Activated CD4-positive, alpha-beta T cell treated with anti-CD3 and anti-CD28 coated beads, Interleukin-2, Interleukin-6, amounts not matched to agents 100 ng/mL and 50 ng/mL, durations not matched to agents 16 hours and 8 hours (primary cell): ENCODE measurements at regions not wholly inside any gene's neighbourhood (a gene's known extent, or its start where the extent isn't known, plus 50 kb on each side); places are given as distances from the start of the nearest gene placed in this dataset.
"Not testable (repeated sequence)": the region's sequence is repeated elsewhere in the genome, so short reads cannot be mapped to it uniquely, and the experiment has no call there.

ENCODE experiments used
- DNase-seq: peaks from one replicate; pipeline ENCODE4 v3.0.0-alpha.2; 2020

DNA sequence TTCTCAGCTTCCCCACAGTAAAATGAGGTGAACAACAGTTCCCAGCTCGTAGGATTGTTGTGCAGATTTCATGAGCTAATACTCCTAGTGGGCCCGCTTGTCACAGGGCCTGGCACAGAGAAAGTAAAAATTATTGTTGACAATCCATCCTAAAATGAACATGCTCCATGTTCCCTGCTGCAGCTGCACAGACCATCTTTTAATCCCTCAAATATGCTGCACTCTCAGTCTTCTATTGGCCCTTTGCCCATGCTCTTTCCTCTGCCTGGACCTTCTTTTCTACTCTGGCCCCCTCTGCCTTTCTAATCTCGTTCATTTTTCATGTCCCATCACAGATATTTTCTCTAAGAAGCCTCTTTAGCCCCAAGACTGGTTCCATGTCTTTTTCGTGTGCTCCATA is 117.7 kb upstream of the NR3C1 start:
- DNase-seq = no peak

DNA sequence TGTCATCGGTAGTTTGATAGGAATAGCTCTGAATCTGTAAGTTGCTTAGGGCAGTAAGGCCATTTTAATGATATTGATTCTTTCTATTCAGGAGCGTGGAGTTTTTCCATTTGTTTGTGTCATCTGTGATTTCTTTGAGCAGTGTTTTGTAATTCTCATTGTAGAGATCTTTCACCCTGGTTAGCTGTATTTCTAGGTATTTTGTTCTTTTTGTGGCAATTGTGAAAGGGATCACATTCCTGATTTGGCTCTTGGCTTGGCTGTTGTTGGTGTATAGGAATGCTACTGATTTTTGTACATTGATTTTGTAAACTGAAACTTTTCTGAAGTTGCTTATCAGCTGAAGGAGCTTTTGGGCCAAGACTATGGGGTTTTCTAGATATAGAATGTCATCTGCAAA is 115.7 kb upstream of the NR3C1 start:
- not testable (repeated sequence) for DNase-seq

DNA sequence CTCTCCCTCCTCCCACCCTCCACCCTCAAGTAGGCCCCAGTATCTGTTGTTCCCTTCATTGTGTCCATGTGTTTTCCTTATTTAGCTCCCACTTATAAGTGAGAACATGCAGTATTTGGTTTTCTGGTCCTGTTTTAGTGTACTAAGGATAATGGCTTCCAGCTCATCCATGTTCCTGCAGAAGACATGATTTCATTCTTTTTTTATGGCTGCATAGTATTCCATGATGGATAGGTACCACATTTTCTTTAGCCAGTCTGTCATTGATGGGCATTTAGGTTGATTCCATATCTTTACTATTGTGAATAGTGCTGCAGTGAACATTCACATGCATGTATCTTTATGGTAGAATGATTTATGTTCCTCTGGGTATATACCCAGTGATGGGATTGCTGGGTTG is 114.3 kb upstream of the NR3C1 start:
- not testable (repeated sequence) for DNase-seq

DNA sequence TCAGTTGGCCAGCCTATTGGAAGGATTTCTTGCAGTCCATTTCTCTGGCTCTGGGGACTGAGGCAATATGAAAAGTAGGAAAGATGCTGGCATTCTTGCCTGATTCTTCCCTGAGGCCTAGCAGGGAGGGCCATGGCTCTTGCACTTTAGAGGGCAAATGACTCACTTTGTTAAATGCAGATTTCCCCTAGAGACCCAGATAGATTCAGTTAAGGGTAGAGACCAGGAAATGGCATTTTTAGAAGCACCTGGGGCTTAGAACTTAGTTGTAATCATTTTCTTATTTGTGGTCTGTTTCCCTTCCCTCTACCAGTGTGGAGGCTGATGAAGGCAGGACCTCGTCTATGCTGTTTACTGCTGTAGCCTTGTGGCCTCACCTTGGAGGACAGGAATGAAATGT is 112.8 kb upstream of the NR3C1 start:
- DNase-seq = no peak

DNA sequence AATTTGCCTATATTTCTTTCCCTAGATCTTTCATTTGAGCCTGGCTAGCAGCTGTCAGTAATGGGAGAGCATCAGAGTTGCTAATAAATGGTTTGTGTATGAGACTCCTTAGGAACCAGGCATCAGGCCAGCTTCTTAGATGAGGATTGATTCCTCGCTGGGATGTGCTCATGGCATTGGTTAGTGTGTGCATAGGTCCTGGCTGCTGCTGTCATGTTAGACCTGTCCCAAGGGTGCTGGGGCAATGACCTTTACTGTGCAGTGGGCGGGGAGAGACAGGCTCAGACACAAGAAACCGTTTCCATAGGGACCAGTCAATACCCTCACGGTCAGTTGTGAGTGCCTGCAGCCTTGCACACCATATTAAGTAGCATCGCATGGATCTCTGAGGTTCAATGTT is 112.3 kb upstream of the NR3C1 start:
- DNase-seq = no peak

DNA sequence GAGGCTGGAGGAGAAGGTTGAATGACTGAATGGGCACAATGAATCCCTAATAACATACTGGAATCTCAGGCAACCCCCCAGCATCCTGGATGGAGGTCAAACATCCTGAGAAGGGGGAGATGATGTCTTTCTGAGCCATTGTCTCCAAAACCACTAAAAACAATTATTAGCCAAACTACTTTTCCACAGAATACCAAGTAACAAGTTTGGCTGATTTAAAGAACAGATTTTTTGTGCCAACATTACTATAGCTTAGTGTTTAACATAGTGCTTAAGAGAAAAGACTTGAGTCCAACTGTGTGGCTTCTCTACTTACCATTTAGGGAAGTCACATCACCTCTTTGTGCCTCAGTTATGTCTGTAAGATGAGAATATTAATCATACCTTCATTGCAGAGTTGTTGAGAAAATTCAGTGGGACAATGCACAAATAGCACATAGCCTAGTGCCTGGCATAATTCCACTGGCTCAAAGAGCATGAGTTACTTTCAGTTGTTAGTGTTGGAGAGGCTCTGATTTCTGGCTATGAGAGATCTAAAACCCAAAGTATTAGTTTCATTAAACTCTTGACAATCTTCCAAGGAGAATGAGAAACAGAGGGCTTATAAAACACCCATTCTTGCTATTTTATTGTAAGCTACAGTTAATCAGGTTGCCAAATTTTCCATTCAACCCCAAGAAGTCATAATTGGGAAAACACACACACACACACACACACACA is 111.3 kb upstream of the NR3C1 start:
- DNase-seq = no peak

DNA sequence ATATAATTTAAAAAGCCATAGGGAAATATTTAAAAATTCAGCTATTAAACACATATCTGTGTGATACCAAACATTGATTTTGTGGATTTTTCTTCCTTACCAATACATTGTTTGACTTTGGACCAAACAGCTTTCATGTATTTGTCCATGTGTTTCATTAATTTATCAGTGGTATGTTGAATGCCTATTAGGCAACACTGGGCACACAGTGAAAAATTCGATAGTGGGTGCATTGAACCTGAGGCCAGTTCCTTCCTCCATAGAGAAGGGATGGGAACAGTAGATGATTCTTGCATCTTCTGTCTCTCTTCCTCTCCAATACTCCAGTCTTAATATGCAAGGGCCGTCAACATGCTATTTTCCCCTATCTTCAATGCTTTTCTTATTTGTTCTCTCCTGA is 110.2 kb upstream of the NR3C1 start:
- no peak for DNase-seq

DNA sequence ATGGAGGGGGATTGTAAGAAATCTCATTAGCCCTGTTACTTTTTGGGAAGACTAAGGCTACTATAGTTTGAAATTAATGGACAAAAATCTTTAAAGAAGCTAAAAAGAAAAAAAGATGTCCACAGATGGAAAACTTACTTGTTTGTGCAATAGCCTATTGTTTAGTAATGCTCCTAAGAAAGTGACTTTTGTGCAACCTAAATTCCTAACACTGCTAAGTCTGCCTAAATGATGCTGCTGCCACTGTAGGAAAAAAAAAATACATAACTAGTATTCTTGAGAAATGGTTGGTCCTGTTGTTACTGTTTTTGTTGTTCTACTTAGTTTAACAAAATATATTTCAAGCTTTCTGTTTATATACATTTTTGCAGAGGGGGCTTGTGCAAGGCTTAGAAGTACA is 108.2 kb upstream of the NR3C1 start:
- DNase-seq = no peak

DNA sequence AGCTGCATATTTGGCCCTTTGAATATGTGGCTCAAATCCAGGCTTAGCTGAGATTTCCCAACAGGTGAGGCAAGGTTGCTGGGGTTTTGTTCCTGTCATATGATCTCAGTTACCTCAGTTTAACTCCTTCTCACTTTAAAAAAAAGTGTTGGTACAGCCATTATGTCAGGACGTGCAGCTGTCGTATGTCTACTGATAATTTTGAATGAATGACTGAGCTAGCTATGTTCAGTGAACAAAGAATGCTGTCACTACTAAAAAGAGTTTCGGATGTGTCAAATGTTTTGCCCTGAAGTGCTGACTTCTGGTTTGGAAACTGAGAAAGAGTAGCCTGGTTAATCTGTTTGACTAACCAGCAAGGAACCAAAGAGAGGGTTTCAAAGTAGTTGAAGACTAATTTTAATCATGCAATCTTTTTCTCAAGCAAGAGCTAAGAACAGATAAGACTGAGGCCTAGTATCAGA is 106.3 kb upstream of the NR3C1 start:
- DNase-seq = peak; percentile 53

DNA sequence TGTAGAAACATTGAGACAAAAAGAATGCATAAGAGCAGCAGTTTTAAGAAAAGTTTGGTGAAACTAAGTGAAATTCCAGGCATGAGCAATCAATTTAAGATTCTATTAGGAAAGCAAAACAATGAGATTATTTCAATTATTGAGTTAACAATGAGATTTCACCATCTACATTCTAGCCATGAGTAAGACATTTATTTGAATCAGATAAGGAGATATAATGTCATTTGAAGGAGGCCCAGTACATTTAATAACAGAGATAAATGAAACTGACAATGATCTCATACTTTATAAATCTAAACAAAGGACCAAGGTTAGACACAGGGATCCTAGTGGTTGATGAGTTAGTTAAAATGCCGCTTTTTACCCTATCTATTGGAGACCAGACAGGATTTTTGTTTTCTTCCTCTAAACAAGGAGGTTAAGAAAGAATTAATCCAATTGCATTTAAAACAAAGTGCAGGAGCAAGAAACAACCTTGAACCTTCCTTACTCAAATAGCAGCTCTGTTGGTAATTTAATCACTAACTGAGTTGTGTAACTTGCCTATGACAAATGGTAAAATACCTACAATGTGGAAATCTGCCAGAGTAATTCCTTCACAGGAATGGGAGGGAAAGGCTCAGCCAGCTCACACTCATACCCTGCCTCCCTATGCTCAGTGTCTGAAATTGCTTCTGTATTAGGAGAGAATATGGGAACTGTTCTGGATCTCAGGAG is 103.5 kb upstream of the NR3C1 start:
- no peak for DNase-seq

DNA sequence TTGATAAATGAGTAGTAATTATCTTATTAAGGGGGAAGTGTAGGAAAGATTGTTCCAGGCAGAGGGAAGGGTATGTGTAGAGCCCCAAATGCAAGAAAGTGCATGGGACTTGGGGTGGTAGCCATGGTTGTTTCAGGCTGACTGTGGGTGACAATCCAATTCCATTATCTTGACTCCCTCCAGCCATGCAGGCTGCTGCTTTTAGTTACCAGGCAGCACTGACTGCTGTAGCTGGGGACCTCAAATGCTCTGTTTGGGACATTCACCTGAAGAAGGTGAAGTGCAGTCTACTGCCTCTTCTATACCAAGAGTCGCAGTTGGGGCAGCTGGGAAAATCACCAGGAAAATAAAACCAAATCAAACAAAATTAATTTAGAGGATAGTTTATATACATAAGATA is 102.4 kb upstream of the NR3C1 start:
- no peak for DNase-seq

DNA sequence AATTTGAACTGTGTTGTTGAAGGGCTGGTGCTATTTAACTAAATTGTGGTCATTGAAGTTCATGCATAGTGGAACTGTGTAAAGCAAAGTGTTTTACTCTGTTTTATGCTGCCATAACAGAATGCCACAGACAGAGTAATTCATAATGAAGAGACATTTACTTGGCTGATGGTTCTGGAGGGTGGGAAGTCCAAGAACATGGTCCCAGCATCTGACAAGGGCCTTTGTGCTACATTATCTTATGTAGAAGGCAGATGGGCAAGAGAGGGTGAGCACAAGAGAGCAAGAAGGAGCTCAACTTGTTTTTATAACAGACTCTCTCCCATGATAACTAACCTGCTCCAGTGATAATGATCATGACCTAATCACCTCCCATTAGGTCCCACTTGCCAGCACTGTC is 101.9 kb upstream of the NR3C1 start:
- no peak for DNase-seq

DNA sequence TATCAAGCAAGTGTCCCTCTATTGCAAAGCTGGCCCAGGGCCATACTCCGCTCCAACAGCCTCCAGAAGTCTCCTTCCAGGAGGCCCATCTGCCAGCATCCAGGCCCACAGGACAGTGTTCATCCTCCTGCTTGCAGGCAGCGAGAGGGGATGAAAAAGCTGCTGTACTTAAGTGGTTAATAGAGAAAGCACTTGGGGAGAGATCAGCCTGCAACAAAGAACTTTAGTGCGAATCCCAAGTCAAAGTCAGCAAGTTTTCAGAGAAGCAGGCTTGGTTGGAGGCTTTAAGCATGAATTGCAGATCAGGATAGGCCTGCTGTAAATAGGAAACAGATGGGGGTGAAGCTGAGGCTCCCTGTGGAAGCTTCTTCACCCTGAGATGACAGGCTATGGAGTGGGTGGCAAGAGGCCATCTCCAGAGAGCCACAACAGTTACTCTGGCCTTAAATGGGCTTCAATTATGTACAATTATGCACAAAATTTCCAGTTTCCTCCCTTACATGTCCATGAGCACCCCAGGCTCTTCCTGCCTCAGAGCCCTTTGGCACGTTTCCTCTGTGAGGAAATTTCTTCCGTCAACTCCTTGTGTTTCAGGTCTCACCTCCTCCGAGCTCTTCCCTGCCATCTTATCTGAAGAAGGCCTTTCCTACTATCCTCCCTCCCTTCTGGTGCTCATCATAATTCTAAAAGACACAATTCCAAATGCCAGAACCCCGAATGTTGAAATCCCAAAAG is 98.0 kb upstream of the NR3C1 start:
- no peak for DNase-seq

DNA sequence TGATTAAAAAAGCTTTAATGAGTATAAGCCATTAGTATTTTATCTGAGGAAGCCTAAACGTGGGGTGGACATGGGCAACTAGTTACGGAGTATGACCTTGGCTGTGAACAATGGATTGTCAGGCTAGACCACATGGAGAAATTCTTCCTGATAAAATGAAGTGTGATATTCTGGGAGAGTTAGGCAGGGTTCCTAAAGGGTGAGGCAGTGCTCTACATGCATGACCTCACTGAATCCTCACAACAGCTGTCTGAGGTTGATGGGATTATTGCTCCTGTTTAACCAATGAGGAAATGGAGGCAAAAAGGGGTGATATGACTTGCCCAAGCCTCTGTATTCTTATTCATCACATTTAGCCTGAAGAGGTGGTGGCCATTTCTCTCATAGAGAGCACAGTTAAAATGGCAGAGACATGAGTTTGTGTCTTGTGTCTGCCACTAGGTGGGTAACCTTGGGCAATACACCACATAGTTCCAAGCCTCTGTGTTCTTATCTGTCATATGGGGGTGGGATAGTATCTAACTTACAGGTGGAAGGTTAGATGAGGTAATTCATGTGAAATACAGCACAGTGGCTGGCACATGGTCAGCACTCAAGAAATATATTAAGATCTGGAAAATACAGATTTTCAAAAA is 96.1 kb upstream of the NR3C1 start:
- peak; percentile 1 for DNase-seq

DNA sequence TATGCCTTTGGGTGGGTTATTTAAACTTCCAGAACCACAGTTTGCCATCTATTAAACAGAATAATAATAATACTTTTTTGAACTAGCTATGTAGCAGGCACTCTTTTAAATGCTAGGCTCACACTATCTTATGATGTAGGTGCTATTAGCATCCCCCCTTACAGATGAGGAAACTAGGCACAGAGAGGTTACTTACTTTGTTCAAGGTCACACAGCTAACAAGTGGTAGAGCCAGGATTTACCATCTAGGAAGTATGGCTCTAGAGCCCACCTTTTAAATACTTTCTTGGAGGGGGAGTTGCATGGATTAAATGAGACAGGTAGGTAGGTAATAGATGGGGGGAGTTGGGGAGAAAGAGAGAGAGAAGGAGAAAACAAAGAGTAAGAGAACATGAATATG is 95.3 kb upstream of the NR3C1 start:
- DNase-seq = no peak

DNA sequence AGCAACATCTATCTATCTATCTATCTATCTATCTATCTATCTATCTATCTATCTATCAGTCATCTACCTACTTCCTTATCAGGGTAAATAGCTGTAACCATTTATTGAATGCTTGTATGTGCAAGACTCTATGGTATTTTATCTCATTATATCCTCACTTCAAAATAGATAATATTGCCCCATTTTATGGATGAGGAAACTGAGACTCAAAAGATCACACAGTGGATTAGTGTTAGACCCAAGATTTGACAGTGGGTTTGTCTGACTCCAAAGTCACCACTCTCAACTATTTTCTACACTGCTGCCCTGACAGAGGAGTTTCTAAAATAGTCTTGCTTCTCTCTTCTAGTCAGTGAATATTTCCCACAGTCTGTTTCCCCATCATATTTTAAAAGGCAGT is 94.3 kb upstream of the NR3C1 start:
- no peak for DNase-seq

DNA sequence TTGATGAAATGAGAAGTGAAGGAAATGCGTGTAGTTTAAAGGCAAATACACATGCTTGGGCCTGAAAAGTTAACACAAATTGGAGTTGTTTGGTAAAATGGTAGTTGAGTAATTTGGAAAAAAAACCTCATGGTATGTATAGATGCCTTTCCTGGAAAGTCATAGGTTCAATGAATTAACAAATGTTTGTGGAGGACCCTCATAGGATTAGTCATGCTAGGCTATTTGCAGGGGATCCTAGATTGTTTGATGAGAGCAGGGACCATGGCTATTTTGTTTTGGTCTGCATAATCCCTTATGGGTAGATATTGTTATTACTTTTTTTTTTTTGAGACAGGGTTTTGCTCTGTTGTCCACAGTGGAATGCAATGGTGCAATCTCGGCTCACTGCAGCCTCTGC is 93.5 kb upstream of the NR3C1 start:
- DNase-seq = no peak

DNA sequence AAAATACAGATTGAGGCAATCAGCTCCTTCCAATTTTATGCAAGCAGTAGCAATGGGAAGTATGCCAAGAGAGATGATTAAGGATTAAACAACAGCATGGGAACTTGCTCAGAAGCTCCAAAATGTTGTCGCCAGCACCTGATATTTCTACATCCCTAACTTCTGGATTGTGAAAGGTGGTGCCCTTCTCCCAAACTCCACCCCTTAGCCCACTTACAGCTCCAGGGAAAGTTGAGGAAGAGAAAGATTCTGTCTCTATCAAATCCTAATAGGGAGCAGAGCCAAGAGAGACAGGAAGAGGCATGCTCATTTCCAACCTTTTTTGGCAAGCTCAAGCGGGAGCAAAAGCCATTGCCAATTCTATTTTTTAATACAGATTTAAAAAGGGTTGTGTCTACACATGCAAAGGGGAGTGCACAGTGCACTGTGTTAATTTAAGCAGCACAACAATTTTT is 92.4 kb upstream of the NR3C1 start:
- DNase-seq = no peak

DNA sequence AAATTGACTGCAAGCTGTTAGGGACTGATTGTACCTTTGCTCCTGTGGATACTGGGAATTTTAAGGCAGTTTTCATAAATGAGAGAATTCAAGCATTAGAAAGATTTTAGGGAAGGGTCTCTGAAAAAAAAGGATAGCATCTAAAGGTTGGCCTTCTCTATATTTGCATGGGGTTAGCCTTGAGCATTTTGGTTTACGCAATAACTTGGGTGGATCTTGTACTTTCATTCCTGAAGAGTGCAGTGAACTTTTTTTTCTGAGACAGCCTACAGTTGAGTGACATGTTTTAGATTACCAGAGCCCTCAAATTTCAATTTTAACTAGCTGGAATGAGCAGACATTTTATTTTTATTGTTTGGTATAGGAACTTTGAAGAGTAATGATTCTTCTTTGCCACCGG is 91.6 kb upstream of the NR3C1 start:
- DNase-seq = no peak

DNA sequence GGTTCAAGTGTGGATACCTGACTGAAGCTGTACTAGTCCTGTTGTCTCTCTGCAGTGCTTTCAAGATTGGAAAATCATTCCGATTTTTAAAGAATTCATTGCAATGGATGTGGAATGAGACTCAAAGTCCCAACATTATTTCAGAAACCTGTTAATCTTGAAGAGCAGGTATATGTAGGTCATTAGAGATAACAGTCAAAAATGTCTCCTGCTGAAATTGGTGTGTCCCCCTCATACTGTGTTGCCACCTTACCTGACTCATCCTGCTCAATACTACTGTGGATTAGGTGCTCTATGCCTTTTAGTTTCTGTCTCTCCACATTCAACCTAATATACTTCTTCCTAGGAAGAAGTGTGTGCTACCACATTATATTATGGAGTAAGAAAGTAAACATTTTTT is 91.1 kb upstream of the NR3C1 start:
- DNase-seq = no peak

DNA sequence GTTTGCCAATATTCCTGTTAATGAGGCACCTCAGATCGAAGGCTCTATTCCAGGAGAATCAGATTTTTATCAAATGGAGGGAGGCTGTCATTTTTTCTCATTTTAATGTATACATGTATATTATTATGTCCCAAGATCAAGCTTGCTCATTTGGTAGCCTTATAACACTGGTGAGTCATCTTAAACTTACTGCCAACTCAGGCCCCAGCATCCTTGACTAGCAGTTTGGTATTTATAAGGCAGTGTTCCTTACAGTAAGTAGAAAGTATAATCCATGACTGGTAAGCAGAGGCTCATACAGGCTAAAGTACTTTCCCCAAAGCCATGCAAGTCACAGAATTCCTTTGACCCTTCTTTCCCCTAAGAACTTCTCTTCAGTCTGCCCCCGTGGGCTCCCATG is 90.7 kb upstream of the NR3C1 start:
- DNase-seq = no peak

DNA sequence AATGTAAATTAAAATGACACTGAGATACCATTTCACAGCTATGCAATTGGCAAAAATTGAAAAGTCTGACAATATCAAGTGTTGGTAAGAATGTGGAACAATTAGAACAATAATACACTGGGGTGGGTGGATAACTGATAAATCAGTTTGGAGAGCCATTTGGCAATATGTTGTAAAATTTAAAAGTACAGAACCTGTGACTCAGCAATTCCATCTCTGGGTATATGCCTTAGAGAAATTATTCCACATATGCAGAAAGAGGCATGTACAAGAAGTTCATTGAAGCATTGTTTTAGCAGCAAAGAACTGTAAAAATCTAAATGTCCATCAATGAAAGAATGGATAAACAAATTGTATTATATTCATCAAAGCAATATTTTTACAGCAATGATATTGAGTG is 89.3 kb upstream of the NR3C1 start:
- no peak for DNase-seq

DNA sequence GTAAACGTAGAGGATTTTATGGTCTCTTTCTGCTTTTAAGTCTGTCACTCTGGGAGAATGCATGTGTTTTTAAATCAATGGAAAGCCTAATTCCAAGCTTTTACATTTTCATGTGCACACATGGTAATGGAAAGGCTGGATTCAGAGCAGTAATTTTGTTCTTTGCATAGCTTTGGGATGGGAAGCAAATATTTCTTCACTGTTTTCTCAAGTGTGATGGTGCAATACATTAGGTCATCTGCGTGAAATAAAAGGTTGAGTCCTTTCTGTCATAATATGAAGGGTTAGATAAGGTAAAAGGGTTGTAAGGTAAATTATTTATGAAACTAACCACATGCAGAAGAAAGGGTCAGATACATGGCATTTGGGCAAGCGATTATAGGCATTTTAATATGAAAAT is 88.2 kb upstream of the NR3C1 start:
- DNase-seq = no peak

DNA sequence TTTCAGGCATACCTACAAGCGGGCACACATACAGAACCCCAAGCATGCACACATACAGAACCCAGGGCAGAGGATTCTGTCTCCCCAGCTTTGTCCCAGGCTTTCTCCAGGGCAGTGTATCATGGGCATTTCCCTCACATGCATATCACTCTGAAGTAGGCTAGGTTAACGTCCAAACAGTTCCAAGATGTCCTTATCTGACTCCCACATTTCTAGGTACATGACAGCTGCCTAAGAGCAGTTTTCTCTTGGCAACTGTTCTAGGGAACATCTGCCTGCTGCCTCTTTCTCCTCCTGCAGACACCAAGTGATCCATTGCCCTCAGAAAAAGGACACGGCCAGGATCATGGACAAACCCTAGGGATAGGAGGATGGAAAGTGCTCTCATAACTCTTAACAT is 84.9 kb upstream of the NR3C1 start:
- DNase-seq = no peak
